ENCODE measurements at regions not wholly inside any gene's neighbourhood (a gene's known extent, or its start where the extent isn't known, plus 50 kb on each side); places are given as distances from the start of the nearest gene placed in this dataset.

DNA sequence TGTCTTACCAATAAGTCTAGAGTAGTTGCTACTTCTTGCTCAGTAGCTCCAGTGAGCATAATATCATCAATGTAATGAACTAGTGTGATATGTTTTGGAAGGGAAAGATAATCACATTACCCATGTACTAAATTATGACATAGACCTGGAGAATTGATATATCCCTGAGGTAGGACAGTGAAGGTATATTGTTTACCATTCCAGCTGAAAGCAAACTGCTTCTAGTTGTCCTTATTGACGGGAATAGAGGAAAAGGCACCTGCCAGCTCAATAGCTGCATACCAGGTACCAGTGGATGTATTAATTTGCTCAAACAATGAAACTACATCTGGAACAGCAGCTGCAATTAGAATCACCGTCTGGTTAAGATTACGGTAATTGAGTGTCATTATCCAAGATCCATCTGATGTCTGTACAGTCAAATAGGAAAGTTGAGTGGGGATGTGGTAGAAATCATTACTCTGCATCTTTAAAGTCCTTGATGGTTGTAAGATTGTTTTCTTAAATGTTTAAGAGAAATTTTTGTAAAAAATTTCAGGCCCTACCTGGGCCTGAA is 100.0 kb upstream of the ARHGAP5 start:
- Histone ChIP-seq H3K79me2 (ENCODE audit: insufficient read depth) (no peaks in the 10 kb centered on the region), H3K4me2 (no peak overlapping the region), H3K4me1 (ENCODE audit: control insufficient read depth in 1 of 2, insufficient read depth in 2 of 2, low read depth in 1 of 2, low read length in 1 of 2) (peaks cover 0 to 2% of the 10 kb centered on the region in 2 experiments; a peak in 2 of 4 replicates), H3K9me2 (no peaks in the 10 kb centered on the region), H3K27ac (ENCODE audit: low read depth in 2 of 2, low read length in 1 of 2) (no peak overlapping the region; a peak in 1 of 4 replicates), H3K36me3 (replicated peaks in 1 of 2; ENCODE audit: control insufficient read depth in 1 of 2, insufficient read depth in 2 of 2, low read length in 1 of 2) (no peaks in the 10 kb centered on the region), H4K20me1 (ENCODE audit: insufficient read depth) (no peaks in the 10 kb centered on the region), H3K4me3 (ENCODE audit: low read depth in 2 of 2, low read length in 1 of 2) (no peak overlapping the region), H2AFZ (ENCODE audit: low read depth) (no peak overlapping the region), H3K9ac (no peak overlapping the region), H3K27me3 (ENCODE audit: insufficient read depth) (no peaks in the 10 kb centered on the region), H3K9me3 (no peaks in the 10 kb centered on the region), H3F3A (replicated peaks; ENCODE audit: insufficient read depth) (no peaks in the 10 kb centered on the region)
- TF ChIP-seq SIN3A (IDR thresholded peaks at IDR 0.05; ENCODE audit: borderline replicate concordance, low read depth, low read length) (no peak), EP300 (IDR thresholded peaks at IDR 0.05; ENCODE audit: borderline replicate concordance in 1 of 2, low read depth in 1 of 2, low read length in 1 of 2) (peak in 1 of 2 experiments; percentile 72; a peak in 2 of 4 replicates), RCOR1 (IDR thresholded peaks at IDR 0.05; ENCODE audit: low read length) (peak; percentile 75; the same call in 1 of the 2 replicates), CHD2 (IDR thresholded peaks at IDR 0.05; ENCODE audit: low read length, partially characterized antibody) (peak; percentile 24), ELF1 (IDR thresholded peaks at IDR 0.05) (no peak), GATA2 (CRISPR knock-in tag; IDR thresholded peaks at IDR 0.05) (peak; percentile 49; the same call in 1 of the 2 replicates), USF1 (IDR thresholded peaks at IDR 0.05; ENCODE audit: borderline replicate concordance, low read depth) (no peak)
- ChIA-PET POLR2A (no interaction called here), CTCF (interaction anchor here (1.3 kb wide), 1 partner anchor 23 kb away, joined by 3 read pairs; no protein-coding TSS in a partner anchor)
- peak; percentile 47 for DNase-seq
- WGBS (ENCODE audit: low lambda C conversion rate), result 86% methylated on average over 3 of the region's 3 CpGs

DNA sequence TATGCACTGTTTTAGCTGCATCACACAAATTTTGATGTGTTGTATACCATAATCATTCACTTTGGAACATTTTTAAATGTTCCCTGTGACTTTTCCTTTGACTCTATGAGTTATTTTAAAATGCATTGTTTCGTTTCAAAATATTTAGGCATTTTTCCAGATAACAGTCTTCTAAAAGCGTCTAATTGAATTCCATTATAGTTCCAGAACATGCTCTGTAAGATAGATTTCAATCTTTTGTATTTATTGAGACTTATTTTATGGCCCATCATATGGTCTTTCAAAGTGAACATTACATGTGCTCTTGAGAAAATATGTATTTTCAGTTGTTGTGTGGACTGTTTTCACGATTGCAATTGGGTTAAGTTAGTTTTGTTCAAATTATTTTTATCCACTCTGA is 98.7 kb upstream of the ARHGAP5 start:
- Histone ChIP-seq H2AFZ (ENCODE audit: low read depth) (no peak overlapping the region), H3K27ac (ENCODE audit: low read depth in 2 of 2, low read length in 1 of 2) (no peak overlapping the region), H3K4me2 (no peak overlapping the region), H4K20me1 (ENCODE audit: insufficient read depth) (no peaks in the 10 kb centered on the region), H3K36me3 (replicated peaks in 1 of 2; ENCODE audit: control insufficient read depth in 1 of 2, insufficient read depth in 2 of 2, low read length in 1 of 2) (no peaks in the 10 kb centered on the region), H3F3A (replicated peaks; ENCODE audit: insufficient read depth) (no peaks in the 10 kb centered on the region), H3K4me3 (ENCODE audit: low read depth in 2 of 2, low read length in 1 of 2) (no peak overlapping the region), H3K9me3 (0 out of 2 replicates have a peak, but pooled peaks cover 5% of the 10 kb centered on the region), H3K27me3 (ENCODE audit: insufficient read depth) (no peaks in the 10 kb centered on the region), H3K4me1 (ENCODE audit: control insufficient read depth in 1 of 2, insufficient read depth in 2 of 2, low read depth in 1 of 2, low read length in 1 of 2) (peaks cover 0 to 2% of the 10 kb centered on the region in 2 experiments; a peak in 2 of 4 replicates), H3K79me2 (ENCODE audit: insufficient read depth) (no peaks in the 10 kb centered on the region), H3K9ac (no peak overlapping the region), H3K9me2 (no peaks in the 10 kb centered on the region)
- ChIA-PET CTCF (interaction anchor here (1.0 kb wide), 1 partner anchor 18 kb away, joined by 3 read pairs; no protein-coding TSS in a partner anchor), POLR2A (no interaction called here)
- TF ChIP-seq NRF1 (IDR thresholded peaks at IDR 0.05; ENCODE audit: low read depth, low read length) (no peak), TCF12 (IDR thresholded peaks at IDR 0.05) (no peak), RCOR1 (IDR thresholded peaks at IDR 0.05; ENCODE audit: low read length) (peak; percentile 36; the same call in 1 of the 2 replicates), RFX5 (IDR thresholded peaks at IDR 0.05; ENCODE audit: low read length) (no peak)
- DNase-seq, result no peak
- 40% methylated on average over 3 of the region's 3 CpGs for WGBS (ENCODE audit: low lambda C conversion rate)

DNA sequence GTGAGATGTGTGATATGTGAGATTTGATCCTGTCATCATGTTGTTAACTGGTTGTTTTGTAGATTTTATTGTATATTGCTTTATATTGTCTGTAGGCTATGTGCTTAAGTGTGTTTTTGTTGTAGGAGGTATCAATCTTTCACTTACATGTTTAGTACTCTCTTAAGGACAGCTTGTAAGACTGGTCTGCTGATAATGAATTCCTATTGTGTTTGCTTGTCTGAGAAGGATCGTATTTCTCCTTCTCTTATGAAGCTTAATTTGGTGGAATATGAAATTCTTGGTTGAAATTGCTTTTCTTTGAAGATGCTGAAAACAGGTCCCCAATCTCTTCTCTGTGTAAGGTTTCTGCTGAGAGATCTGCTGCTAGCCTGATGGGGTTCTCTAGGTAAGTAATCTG is 94.5 kb upstream of the ARHGAP5 start:
- Histone ChIP-seq H3K4me1 (ENCODE audit: control insufficient read depth in 1 of 2, insufficient read depth in 2 of 2, low read depth in 1 of 2, low read length in 1 of 2) (peaks cover 0 to 2% of the 10 kb centered on the region in 2 experiments; a peak in 2 of 4 replicates), H3K9ac (no peak overlapping the region), H3K36me3 (replicated peaks in 1 of 2; ENCODE audit: control insufficient read depth in 1 of 2, insufficient read depth in 2 of 2, low read length in 1 of 2) (no peaks in the 10 kb centered on the region), H3K4me2 (no peak overlapping the region), H3K27ac (ENCODE audit: low read depth in 2 of 2, low read length in 1 of 2) (no peak overlapping the region), H3K79me2 (ENCODE audit: insufficient read depth) (no peaks in the 10 kb centered on the region), H3K27me3 (ENCODE audit: insufficient read depth) (no peaks in the 10 kb centered on the region), H3K9me3 (0 out of 2 replicates have a peak, but pooled peaks cover 5% of the 10 kb centered on the region), H2AFZ (ENCODE audit: low read depth) (no peak overlapping the region), H3K9me2 (no peaks in the 10 kb centered on the region), H3F3A (replicated peaks; ENCODE audit: insufficient read depth) (no peaks in the 10 kb centered on the region), H3K4me3 (ENCODE audit: low read depth in 2 of 2, low read length in 1 of 2) (no peak overlapping the region), H4K20me1 (ENCODE audit: insufficient read depth) (no peaks in the 10 kb centered on the region)
- ChIA-PET POLR2A (no interaction called here), CTCF (no interaction called here)
- 85% methylated on average over 1 of the region's 1 CpG for WGBS (ENCODE audit: low lambda C conversion rate)
- TF ChIP-seq ELF1 (IDR thresholded peaks at IDR 0.05), result no peak
- TF ChIP-seq FOXJ3 (CRISPR knock-in tag; IDR thresholded peaks at IDR 0.05), result no peak
- no peak for TF ChIP-seq TCF12 (IDR thresholded peaks at IDR 0.05)
- no peak for TF ChIP-seq NFIC (IDR thresholded peaks at IDR 0.05; ENCODE audit: borderline replicate concordance)
- no peak for TF ChIP-seq RXRA (IDR thresholded peaks at IDR 0.05; ENCODE audit: borderline replicate concordance, low read depth)
- TF ChIP-seq EZH2phosphoT487 (IDR thresholded peaks at IDR 0.05; ENCODE audit: borderline replicate concordance, low read depth), result no peak
- no peak for TF ChIP-seq POLR2AphosphoS5 (IDR thresholded peaks at IDR 0.05; ENCODE audit: low read depth, low read length)
- TF ChIP-seq TAF1 (IDR thresholded peaks at IDR 0.05; ENCODE audit: borderline replicate concordance, low read depth, low read length), result no peak
- TF ChIP-seq FOSL2 (IDR thresholded peaks at IDR 0.05; ENCODE audit: borderline replicate concordance, low read depth), result no peak
- no peak for TF ChIP-seq NRF1 (IDR thresholded peaks at IDR 0.05; ENCODE audit: low read depth, low read length)
- TF ChIP-seq MEF2A (IDR thresholded peaks at IDR 0.05; ENCODE audit: borderline replicate concordance, low read depth), result no peak
- TF ChIP-seq RFX5 (IDR thresholded peaks at IDR 0.05; ENCODE audit: low read length), result no peak
- TF ChIP-seq GATA2 (CRISPR knock-in tag; IDR thresholded peaks at IDR 0.05), result no peak
- TF ChIP-seq RAD21 (IDR thresholded peaks at IDR 0.05; ENCODE audit: low read length), result no peak
- no peak for TF ChIP-seq JUND (IDR thresholded peaks at IDR 0.05)
- no peak for DNase-seq
